Subcutaneous abdominal adipose tissue (tissue), 5 donors: ENCODE measurements at regions not wholly inside any gene's neighbourhood (a gene's known extent, or its start where the extent isn't known, plus 50 kb on each side); places are given as distances from the start of the nearest gene placed in this dataset.

Experiments
- H3K27ac ChIP-seq: one replicate; pipeline ENCODE4 v1.7.0; 2013; ENCODE audit warnings: low read depth, mild to moderate bottlenecking, inconsistent platforms, low read length, moderate library complexity
- H3K27me3 ChIP-seq, 5 donors: one replicate each; pipeline ENCODE4 v1.7.0; 2013; ENCODE audit warnings: low read length in 5 of 5, inconsistent platforms in 1 of 5; ENCODE audit not compliant: control insufficient read depth in 5 of 5, insufficient read depth in 4 of 5
- H3K36me3 ChIP-seq, 5 donors: one replicate each; pipeline ENCODE4 v1.7.0; 2013; ENCODE audit warnings: low read length in 5 of 5; ENCODE audit not compliant: control insufficient read depth in 5 of 5, insufficient read depth in 5 of 5
- H3K4me1 ChIP-seq, 5 donors: one replicate each; pipeline ENCODE4 v1.7.0; 2013; ENCODE audit warnings: low read length in 5 of 5, mild to moderate bottlenecking in 3 of 5, moderate library complexity in 1 of 5; ENCODE audit not compliant: control insufficient read depth in 5 of 5, insufficient read depth in 5 of 5
- H3K4me3 ChIP-seq, 5 donors: one replicate each; pipeline ENCODE4 v1.7.0; 2013; ENCODE audit warnings: low read length in 5 of 5, low read depth in 1 of 5
- H3K9ac ChIP-seq, 5 donors: one replicate each; pipeline ENCODE4 v1.7.0; 2013; ENCODE audit warnings: low read length in 5 of 5, mild to moderate bottlenecking in 4 of 5, moderate library complexity in 3 of 5
- H3K9me3 ChIP-seq, 5 donors: one replicate each; pipeline ENCODE4 v1.7.0; 2013; ENCODE audit warnings: low read length in 5 of 5; ENCODE audit not compliant: control insufficient read depth in 5 of 5
- donor health status: healthy.
- donor health status: healthy.
- donor health status: healthy.
- donor health status: healthy.
- donor health status: healthy.

DNA sequence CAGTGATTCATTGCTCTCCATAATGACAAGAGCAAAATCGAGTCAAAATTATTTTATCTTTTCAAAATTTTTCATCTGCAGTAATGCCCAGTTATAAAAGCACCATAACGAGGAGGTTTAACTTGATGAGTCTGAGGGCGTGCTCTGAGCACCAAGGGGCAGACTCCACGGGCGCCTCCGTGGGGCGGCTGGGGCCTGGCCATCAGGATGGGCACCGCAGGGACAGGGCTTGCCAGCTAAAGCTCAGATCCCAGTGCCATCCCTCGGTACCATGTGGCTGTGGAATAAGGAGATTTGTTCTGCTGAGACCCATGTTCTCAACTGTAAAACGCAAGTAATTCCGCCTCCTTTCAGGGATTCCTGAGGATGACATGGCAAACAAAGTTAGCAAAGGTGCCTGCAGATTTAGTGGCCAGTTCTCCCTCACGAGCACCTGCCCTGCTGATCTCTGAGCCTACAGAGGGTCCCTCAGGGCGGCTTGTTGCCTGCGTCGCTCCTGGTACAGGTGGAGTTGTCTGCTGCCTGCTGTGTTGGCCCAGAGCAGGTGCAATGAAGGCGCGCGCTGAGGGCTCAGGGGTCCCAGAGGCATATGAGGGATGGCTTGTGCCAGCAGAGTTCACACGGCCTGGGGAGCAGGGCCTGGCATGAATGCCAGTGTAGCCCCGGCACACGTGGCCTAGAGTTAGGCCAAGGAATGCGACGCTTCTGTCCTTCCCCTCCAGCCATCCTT, 584.4 kb downstream of the TCERG1L start:
- Histone ChIP-seq H3K27me3 (peaks cover 0 to 15% (median 7%) of the 10 kb centered on the region in 5 donors), H3K4me3 (no peak overlapping the region), H3K4me1 (no peaks in the 10 kb centered on the region), H3K27ac (no peak overlapping the region), H3K9me3 (no peaks in the 10 kb centered on the region), H3K9ac (no peak overlapping the region), H3K36me3 (no peaks in the 10 kb centered on the region)

DNA sequence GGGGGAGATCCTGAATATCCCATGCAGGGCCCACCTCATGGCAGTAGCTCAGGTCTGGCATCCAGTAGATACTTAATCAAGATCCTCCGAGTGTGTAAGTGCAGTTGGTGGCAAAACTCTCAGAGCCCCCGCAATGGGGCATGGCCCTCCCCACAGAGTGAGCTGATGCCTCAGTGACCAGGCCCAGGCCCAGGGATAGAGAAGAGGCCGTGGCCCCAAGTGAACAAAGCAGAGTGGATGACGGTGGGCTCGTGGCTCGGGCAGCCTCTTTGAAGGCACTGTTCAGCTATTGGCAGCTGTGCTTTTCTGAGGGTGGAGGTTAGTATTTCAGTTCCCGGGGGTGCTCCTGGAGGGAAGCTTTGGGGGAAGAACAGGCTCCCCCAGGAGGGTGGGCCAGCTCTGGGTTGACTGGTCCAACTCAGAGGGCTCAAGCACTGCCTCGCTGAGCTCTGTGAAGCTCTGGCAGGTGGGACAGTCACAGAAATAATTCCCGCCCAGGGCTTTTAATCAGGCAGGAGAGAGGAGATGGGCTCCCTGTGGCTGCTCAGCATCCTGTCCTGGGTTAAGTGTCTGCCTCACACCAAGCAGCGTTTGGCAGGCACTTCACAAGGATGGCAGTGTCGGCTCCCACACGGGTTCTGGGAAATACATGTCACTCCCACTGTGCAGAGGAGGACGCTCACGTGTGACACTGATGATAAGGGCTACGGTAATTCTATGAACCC, 583.6 kb downstream of the TCERG1L start:
- H3K4me3 ChIP-seq, result no peak overlapping the region
- H3K27ac ChIP-seq, result no peak overlapping the region
- H3K4me1 ChIP-seq, result no peaks in the 10 kb centered on the region
- no peak overlapping the region for H3K9ac ChIP-seq
- peaks cover 0 to 15% (median 7%) of the 10 kb centered on the region in 5 donors for H3K27me3 ChIP-seq
- no peaks in the 10 kb centered on the region for H3K36me3 ChIP-seq
- no peaks in the 10 kb centered on the region for H3K9me3 ChIP-seq

- Histone ChIP-seq H3K27ac (no peak overlapping the region), H3K4me3 (no peak overlapping the region), H3K27me3 (peaks cover 0 to 15% (median 7%) of the 10 kb centered on the region in 5 donors)
These were observed 582.8 kb downstream of the TCERG1L start for GRCh38 chr10:130728531-130729215.

GRCh38 chr10:130729876-130730275, 581.6 kb downstream of the TCERG1L start:
- Histone ChIP-seq H3K9ac (no peak overlapping the region), H3K36me3 (no peaks in the 10 kb centered on the region), H3K27me3 (peaks cover 0 to 15% (median 7%) of the 10 kb centered on the region in 5 donors), H3K27ac (no peak overlapping the region), H3K4me1 (no peaks in the 10 kb centered on the region), H3K9me3 (no peaks in the 10 kb centered on the region), H3K4me3 (no peak overlapping the region)

More at GRCh38 chr10:130728531-130729215, 582.8 kb downstream of the TCERG1L start:
- Histone ChIP-seq H3K9me3 (no peaks in the 10 kb centered on the region), H3K4me1 (no peaks in the 10 kb centered on the region), H3K36me3 (no peaks in the 10 kb centered on the region), H3K9ac (no peak overlapping the region)

- no peak overlapping the region for H3K4me3 ChIP-seq
- no peaks in the 10 kb centered on the region for H3K36me3 ChIP-seq
- H3K4me1 ChIP-seq, result peaks cover 0 to 10% (median 5%) of the 10 kb centered on the region in 5 donors
- H3K9ac ChIP-seq, result no peak overlapping the region
- H3K9me3 ChIP-seq, result no peaks in the 10 kb centered on the region
- peaks cover 0 to 4% (median 0%) of the 10 kb centered on the region in 5 donors for H3K27me3 ChIP-seq
- no peak overlapping the region for H3K27ac ChIP-seq
These were observed 574.3 kb downstream of the TCERG1L start for GRCh38 chr10:130737186-130737585.

DNA sequence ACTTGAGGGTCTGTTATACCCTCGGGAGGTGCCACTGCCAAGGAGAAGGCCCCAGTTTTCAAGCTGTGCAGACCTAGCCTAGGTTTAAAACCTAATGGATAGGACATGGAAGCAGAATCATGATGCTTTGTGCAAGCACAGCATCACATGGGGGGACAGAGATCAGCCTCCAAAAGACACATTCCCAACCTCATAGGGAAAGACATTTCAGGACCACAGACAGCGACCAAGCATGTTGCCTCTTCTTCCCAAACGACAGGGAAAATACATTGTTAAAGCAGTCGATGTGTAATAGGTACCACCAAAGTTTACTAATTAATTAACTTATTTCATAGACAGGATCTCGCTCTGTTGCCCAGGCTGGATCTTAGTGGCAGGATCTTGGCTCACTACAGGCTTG, 573.9 kb downstream of the TCERG1L start:
- peaks cover 0 to 10% (median 5%) of the 10 kb centered on the region in 5 donors for H3K4me1 ChIP-seq
- H3K27ac ChIP-seq, result no peak overlapping the region

DNA sequence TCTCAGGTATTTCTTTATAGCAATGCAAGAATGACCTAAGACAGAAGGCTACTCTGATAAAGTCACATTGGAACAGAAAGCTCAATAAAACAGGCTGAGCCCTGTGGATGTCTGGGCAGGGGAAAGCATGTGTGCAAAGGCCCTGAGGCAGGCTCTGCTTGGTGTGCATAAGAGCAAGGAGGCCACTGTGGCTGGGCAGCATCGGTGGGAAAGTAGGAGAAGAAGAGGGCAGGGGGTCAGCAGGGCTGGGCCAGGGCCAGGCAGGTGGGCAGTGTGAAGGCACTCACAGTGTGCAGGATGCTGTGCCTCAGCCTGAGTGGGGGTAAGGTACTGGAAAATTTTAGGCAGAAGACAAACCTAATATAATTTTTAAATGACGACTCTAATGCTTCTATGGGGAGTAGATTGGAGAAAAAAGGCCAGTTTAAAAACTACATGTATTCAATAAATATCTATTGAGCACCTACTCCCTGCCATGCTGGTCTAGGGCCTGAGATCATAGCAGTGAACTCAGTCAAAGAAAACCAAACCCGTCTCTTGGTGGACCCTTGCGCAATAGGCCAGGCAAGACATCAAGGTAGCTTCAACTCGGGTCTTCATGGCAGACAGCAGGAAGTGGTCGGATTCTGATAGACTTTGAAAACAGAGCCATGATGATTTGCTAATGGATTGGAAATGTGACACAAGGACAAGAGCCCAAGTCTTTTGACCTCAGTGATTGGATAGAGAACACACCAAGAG, 572.3 kb downstream of the TCERG1L start:
- Histone ChIP-seq H3K27me3 (peaks cover 0 to 6% (median 0%) of the 10 kb centered on the region in 5 donors), H3K27ac (no peak overlapping the region), H3K4me3 (no peak overlapping the region), H3K36me3 (no peaks in the 10 kb centered on the region), H3K9me3 (no peaks in the 10 kb centered on the region), H3K4me1 (peaks cover 0 to 10% (median 5%) of the 10 kb centered on the region in 5 donors), H3K9ac (no peak overlapping the region)

More for the DNA sequence above, 573.9 kb downstream of the TCERG1L start:
- no peak overlapping the region for H3K4me3 ChIP-seq
- peaks cover 0 to 4% (median 0%) of the 10 kb centered on the region in 5 donors for H3K27me3 ChIP-seq
- H3K36me3 ChIP-seq, result no peaks in the 10 kb centered on the region
- H3K9me3 ChIP-seq, result no peaks in the 10 kb centered on the region
- H3K9ac ChIP-seq, result no peak overlapping the region

DNA sequence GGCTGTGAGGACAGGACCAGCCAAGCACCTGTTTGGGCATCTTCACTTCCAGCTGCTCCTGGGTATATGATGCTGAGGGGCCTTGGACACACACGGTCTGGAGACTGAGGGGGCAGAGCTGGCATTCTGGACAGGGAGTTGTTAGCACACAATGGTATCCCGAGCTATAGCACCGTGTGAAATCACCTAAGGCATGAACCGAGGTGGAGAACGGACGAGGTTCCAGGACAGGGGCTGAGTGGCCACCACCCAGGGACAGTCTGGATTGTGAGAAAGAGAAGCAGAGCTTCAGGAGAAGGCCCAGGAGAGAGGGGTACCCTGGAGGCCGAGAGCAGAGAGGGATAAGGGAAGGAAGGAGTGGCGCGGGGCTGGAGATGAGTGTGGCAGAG, 571.8 kb downstream of the TCERG1L start:
- H3K9ac ChIP-seq, result no peak overlapping the region
- H3K4me3 ChIP-seq, result no peak overlapping the region
- no peaks in the 10 kb centered on the region for H3K36me3 ChIP-seq

DNA sequence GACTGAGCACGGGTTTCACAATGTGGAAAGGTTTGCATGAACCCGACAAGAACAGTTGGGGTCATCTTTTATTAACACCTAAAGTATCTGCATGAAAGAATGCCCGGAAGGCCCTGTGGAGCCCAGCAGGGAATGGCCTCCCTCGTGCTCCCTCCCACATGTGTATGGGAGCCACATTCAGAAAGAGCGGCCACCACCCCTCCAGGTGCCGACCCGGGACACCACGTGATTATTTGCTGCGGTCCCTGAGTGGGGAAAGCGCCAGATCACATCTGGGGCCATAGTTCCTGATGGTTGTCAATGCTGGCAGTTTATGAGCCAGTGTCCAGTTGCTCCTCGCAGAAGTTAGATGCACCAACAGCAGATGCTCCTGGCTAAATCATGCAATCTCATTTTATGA, 571.4 kb downstream of the TCERG1L start:
- Histone ChIP-seq H3K9me3 (no peaks in the 10 kb centered on the region), H3K36me3 (no peaks in the 10 kb centered on the region), H3K4me1 (peaks cover 0 to 10% (median 5%) of the 10 kb centered on the region in 5 donors), H3K4me3 (no peak overlapping the region), H3K27me3 (peaks cover 0 to 4% (median 0%) of the 10 kb centered on the region in 5 donors), H3K27ac (no peak overlapping the region), H3K9ac (no peak overlapping the region)

More for the DNA sequence above, 571.8 kb downstream of the TCERG1L start:
- H3K4me1 ChIP-seq, result peaks cover 0 to 10% (median 5%) of the 10 kb centered on the region in 5 donors
- H3K27me3 ChIP-seq, result peaks cover 0 to 3% (median 0%) of the 10 kb centered on the region in 5 donors
- H3K9me3 ChIP-seq, result no peaks in the 10 kb centered on the region
- no peak overlapping the region for H3K27ac ChIP-seq
